CD4-positive, alpha-beta T cell treated with Interferon gamma for 1 hour (primary cell): ENCODE measurements at regions not wholly inside any gene's neighbourhood (a gene's known extent, or its start where the extent isn't known, plus 50 kb on each side); places are given as distances from the start of the nearest gene placed in this dataset.

Experiments used
- DNase-seq: peaks from one replicate; pipeline ENCODE4 v3.0.0-alpha.2; 2020

DNA sequence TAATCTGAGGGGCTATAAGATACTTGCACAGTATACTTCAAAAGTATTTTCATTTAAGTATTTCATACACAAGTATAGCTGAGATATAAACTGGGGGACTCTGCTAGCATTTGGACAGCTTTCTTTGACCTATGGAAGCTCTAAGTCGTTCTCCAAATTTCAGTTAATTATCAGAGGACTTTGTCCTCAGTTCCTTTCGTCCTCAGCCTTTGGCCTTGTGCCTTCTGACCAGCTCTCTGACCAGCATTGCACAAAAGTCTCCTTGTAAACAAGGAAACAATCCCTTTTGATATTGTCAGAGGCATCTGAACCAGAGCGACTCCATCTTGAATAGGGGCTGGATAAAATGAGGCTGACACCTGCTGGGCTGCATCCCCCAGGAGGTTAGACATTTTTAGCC is 464.0 kb upstream of the FAM241A start:
- DNase-seq: no peak

DNA sequence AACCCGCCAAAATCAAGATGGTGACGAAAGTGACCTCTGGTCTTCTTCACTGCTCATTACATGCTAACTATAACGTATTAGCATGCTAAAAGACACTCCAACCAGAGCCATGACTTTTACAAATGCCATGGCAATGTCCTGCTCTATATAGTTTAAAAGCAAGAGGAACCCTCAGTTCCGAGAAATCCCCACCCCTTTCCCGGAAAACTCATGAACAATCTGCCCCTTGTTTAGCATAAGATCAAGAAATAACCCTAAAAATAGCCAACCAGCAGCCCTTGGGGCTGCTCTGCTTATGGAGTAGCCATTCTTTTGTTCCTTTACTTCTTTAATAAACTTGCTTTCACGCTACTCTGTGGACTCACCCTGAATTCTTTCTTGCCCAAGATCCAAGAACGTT is 463.5 kb upstream of the FAM241A start:
- no peak for DNase-seq

DNA sequence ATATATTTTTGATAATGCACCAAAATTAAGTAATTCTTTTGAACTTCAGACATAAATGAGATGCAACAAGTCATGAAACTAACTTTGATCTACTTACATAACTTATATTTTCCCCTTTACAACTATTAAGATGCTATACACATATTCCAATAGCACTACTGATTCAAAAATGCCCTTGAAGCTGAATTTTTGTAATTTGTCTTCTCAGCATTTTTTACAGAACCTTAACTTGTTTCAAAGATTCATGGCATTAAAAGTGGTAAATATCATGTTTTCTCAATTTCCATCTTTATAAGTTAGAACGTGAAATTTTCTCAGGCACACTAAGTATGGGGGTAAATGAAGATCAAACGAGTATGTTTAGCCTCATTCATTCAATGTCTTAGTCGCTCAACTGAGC is 460.0 kb upstream of the FAM241A start:
- no peak for DNase-seq

DNA sequence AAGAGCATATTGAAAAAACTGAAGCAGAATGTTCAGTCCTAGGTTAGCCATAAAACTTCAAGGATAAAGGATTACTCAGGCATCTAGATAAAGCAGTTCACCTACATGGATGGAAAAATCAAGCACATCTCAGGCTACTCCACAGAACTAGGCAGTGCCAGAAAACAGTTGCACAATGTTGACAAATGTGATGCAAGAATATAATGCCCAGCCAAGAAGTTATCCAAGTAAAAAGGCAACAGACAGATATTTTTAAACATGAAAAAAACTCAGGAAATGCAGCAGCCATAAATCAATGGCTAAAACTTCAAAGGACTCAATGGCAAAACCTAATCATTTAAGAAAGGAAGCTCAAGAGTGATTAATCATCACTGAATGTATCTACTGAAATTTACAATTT is 456.0 kb upstream of the FAM241A start:
- no peak for DNase-seq

DNA sequence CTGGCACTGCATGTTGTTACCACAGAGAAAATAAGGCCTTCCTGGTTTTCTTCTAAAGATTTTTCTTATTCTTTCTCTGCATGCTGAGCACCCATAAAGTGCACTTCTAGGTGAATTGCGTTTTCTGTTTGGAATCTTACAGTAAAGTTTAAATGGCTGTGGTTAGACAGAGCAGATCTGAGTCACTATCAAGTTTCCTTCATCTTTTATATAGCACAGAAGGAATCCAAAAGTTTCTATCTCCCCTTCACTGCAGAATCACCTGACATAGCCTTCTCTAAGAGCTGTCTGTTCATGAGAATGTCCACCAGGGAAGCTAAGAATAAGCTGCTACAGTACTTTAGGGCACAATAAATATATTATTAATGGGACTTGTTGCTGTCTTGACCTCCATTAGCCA is 455.5 kb upstream of the FAM241A start:
- no peak for DNase-seq

DNA sequence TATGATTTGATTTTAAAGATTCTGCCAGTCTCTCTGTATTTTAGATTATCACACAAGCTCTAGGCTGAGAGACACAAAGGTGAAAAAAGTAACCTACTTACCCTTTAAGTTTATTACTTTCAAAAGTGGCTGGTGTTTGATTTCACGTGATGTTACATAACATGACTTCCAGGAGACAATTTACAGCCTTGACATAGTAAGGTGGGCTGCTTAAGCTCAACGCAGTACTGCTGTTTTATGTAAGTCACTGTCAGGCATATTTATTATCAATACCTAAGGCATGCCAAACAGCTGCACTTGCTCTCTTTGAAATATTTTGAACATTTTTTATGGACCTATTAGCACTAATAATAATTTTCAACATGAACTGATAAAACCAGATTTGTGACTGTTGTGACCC is 451.5 kb upstream of the FAM241A start:
- DNase-seq: no peak

DNA sequence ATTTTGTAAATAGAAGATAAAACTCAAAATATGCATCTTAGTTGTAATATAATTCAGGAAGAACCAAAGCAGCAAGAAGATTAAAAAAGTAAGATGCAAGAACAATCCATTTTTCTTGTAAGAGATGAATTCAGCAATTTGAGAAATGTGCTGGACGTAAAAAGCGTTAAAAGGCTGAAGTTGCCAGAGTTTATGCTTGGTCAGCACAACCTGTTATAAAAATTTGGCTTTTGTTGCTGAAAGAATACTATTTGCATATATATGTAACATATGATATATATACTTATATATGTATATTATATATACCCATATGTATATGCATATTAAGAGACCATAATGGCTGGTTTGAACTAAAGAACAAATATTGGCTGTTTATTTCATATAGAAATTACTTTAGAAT is 449.6 kb upstream of the FAM241A start:
- no peak for DNase-seq

DNA sequence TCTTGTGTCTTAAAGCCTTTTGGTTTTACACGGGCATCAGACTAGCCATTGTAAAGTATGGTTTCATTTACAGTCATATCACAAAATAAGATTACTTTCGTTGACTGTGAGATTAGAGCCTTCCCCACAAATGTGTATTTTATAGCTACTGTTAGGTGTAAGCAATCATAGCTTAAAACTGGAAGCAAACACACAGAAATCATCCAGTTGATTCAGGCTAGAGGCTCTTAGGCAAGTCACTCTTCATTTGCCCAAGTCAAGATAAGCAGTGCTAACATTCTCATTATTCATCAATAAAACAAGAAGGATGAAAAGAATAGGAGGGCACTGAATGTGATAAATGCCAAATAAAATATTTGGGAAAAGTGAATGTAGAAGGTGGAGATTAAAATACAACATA is 448.7 kb upstream of the FAM241A start:
- DNase-seq: no peak

DNA sequence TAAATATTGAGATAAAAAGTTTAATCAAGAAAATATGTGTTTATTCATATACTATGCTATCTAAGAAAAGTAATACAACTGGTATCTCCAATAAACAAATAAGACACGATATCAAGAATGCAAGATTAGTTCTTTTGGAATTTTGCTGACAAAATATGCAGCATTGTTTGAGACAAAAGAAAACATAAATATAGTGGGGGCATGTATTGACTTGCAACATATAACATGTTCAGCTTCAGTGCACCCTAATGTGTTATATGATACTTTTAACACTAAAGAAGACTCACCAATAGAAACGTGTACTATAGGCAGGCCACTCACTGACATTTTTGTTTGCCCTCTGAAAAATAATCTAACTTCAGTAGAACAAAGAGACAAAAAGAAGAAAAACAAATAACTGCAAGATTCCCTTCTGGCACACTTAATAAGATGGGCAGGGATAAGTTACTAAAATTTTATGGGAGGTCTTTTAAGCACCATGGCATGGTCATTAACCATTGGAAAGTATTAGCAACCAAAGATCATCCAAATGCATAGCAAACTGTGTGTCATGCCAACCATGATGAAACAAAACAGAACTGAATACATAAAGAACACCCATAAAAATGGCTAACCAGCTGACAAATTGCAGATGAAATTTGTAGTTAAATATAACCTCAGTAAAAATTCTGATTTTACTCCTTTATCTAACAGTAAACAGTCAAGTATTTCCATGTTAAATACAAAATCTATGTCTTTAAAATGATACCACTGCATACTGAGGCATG is 447.9 kb upstream of the FAM241A start:
- no peak for DNase-seq

DNA sequence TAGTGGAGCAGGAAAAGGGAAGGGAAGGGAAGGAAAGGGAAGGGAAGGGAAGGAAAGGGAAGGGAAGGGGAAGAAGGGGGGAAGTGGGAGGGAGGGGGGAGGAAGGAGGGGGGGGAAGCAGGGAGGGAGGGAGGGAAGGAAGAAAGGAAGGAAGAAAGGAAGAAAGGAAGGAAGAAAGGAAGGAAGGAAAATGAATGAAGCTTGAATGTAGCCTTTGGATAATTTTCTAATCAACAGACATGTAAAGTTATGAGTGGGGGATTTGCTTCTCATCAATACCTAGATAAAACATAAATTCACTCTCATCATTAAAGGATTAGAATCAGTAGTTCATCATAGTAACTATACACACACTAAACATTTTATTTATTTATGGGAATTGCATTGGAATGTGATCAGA is 446.9 kb upstream of the FAM241A start:
- DNase-seq: no peak

DNA sequence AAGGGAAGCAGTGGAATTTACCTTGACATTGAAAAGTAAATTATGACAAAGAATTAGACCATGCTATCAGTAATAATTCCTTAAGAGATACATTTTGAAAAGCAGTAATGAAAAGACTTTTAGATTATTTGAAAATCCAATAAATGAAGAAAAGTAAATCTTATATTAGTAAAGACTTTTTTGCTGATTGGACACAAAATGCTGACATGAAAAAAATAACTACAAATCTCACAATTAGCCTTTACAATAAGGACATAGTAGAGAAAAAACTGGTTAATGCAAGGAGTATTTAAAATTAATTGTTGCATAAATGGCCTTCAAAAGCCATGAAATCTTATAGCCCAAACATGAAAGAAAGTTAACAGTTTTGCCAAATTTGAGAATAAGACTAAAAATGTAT is 446.1 kb upstream of the FAM241A start:
- no peak for DNase-seq

DNA sequence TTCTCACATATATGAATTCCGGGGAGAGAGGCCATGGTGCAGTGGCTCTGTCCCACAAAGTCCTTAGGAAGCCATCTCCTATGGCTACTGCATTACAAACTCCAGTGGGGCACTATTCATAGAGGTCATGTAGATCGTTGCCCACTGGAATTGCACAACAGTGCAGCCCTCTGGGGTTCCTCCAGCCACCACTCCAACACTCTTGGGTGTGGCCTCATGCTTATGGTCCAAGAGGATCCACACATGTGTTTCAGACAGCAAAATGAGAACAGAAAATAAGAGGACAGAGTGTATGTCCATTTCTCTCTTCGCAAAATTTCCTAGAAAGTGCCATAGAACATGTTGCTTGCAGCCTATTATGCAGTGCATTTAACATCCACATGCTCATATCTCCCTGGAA is 444.2 kb upstream of the FAM241A start:
- DNase-seq: no peak

DNA sequence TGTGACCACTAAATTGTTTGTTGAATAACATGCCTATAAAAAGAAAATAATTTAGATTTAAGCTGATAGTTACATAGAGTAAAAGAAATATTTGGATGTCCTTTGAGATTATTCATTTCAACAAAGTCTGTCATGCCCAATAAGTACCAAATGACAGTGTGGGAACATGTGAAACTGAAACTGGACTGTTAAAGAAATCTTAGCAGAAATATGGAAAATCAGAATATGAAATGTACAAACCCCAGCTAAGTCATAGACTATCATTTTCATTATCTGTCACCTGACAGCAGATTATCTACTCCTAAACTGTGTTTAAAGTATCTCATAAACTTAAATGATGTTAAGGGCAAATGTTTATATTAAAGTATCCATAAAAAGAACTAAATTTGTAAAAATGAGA is 437.8 kb upstream of the FAM241A start:
- DNase-seq: no peak

DNA sequence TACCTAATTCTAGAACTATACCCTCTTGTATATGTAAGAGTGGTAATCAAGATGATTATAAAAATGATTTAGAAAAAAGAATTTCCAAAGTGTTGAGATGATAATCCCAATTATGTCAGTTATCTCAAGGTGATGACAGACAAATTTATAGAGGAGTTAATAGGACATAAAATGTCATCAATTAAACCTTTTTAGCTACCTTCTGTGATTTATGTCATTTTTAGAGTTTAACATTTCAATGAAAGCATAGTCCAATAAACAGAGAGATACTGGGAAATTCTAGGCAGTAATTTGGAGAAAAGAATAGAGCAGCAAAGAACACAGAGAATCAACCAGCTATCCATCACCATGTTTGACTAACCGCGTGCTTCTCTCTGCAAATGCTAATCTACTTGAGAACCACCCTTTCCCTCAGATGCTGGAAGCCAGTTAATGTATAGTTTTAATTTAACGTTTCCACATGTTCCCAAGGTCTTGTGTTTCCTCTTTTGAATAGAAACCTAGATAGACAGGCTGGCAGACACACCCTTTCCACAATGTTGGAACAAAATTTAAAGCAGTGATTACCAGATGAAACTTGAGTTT is 433.1 kb upstream of the FAM241A start:
- DNase-seq: no peak

DNA sequence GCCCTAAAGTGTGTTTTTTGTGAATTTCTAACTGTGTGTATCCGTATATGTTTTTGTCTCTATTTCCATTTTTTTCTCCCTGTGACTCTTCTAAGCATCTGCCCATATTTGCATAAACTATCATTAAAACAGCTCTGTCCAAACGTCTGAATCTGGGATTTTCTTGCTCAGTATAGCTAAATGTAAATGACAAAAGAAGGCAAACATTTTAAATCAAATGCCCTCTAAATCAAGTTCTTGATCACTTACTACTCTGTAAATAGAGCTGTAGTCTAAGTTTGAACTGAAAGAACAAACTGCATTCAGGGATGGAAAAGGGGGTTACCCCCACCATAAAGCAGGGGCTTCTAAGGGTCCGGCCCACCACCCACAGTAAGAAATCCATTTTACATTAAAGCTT is 432.0 kb upstream of the FAM241A start:
- DNase-seq: no peak

DNA sequence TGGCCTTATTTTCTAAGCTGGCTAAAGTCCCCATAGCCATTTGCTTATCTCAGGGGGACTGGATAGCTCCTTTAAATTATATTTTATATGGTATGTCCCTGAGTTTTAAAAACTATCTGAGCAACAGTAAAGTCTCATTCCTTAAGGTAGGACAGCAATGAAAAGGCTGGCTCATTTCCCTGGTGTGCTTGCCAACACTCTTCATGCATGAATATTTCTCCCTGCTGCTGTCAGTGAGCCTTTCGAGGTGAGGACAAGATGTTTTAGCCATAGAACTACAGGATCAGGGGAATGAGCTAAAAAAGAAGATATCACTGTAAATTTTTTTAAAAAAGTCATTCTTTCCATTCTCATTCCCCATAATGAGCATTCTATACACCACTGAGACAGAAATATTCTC is 427.3 kb upstream of the FAM241A start:
- DNase-seq: no peak

DNA sequence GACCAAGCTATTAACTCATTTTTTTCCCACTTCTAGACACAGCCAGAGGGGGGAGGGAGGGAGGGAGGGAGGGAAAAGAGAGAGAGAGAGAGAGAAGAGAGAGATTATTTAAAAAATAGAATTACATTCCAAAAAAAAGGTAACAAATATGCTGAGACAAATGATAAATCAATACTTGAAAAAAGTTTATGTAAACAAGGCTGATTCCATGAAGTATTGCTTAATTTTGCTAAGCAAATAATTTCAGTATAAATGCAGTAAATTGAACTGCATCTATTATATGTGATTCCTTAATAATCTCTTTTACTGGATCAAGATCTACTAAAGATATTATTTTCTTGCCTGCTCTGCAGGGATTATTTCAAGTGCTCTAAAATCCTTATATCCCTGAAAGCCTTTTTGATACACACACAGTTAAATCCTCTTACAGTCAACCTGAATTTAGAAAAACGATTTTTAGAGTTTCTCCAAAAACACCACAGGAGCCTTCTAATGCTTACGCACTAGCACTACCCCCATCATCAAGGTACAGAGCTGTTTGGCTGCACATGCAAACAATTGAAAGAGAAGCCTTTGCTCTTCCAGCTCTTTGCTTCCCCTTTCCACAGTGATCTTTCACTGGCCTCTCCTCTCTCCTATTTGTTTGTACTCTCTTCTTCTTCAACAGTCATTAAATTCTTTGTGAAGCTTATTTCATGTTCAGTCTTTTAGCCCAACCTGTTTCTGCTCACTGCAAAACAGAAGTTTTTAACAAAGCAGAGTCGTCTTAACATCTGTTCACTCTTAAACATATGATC is 426.3 kb upstream of the FAM241A start:
- no peak for DNase-seq

DNA sequence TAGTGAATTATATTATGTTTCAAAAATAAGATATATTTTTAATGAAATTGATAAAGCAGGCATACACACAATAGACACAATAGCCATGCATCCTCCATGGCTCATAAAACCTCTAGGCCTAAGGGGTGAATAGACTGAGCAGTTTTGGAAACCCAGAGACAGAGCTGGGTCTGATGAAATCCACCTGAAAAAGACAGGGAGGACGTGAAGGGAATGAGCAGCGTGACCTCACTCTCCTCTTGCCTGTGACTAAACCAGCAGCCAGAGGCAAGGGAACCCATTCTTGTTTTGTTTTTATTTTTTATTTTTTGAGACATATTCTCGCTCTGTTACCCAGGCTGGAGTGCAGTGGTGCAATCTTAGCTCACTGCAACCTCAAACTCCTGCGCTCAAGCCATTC is 424.4 kb upstream of the FAM241A start:
- no peak for DNase-seq

DNA sequence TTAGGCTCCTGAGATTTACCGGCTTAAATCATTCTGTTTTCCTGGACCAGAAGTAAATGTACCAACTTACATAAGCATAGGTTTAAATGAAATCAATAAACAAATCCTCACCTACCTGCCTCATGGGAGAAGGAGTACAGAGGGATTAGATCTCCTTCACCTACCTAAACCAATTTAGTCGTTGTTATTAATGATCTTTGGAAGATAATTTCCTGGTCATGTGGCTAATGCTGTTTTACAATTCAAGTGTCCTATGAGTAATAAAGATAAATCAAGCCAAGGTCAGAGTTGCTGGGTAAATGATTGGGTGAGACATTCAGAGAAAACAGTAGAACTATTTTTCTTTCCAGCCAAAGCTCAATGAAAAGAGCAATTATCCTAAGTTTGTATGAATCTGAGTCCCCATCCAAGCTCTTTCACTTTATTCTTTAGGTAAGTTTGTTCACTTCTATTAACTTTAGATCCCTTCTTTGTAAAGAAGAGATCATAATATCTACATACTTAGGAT is 423.0 kb upstream of the FAM241A start:
- DNase-seq: no peak

DNA sequence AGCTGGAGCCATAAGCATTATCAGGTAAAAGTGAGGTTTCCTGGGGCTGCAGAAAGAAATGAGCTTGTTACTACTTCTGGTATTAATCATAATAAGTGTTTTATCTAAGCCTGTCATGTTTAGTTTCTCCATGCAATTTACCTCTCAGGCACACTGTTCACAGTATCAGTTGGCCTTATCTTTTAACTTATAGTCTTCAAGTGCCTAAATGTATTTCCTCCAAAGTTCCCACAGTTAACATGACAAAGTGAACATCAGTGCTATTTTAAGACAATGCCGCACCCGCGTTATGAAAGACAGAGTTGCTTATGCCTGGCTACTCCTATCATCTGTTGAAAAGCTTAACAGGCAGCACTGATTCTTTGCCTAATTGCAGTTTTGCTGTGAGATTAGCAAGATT is 408.7 kb upstream of the FAM241A start:
- no peak for DNase-seq

DNA sequence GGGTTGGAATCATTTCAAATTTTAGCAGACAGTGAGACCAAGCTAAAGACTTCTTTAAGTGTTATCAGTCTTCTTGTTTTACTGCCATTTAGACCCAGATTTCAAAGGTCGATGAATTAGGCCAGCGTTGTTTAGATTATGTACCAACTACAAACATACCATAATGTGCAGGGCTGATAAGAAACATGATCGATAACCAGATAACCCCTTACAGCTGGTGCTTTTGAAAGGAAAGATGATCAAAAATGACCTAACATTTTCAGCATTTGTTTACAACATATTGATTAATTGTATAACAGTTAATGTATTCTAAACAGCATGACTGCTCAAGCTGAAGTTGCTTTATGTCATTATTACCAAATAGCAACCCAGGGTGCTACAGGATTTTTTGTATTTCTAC is 400.4 kb upstream of the FAM241A start:
- DNase-seq: no peak

DNA sequence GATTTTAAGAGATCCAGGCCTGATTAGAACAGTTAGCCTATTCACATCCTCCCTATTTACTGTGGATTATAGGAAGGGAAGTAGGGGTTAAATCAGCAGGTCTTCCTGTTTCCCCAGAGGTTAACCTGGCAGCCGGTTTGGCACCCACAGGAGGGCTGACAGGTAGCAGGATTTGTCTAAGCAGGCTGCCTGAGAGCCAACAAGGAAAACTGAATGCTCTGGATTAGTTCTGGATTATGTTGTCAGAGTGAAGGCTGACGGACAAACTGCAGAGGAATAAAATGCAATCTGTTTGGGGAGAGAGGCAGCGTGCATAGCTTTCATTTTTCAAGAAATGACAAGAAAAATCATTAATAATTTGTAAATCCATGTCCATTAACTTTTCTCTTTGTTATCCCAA is 397.1 kb upstream of the FAM241A start:
- DNase-seq: no peak

DNA sequence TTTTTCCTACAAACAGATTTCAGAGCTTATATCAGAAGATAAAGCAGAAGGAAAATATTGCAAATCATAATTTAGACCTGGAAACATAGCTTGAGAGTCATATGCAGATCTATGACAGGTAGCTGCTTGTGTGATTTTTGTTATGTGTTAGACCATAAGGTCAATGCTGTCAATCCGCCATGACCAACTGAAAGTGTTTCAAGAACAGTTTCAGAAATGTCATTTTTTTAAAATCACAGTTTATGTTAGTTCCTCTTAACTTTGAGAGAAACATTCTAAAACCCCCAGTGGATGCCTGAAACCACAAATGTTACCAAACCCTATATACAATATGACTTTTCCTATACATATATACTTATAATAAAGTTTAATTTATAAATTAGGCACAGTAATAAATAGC is 391.3 kb upstream of the FAM241A start:
- DNase-seq: no peak

DNA sequence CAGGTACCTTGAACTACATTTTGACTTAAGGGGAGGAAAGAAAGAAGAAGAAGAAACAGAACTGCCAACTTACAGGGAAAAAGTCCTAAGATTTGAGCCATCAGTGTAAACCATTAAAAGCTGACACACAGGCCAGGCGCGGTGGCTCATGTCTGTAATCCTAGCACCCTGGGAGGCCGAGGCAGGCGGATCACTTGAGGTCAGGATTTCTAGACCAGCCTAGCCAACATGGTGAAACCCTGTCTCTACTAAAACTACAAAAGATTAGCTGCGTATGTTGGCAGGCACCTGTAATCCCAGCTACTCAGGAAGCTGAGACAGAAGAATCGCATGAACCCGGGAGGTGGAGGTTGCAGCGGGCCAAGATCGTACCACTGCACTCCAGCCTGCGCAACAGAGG is 389.7 kb upstream of the FAM241A start:
- DNase-seq: no peak
